CD4-positive, CD25-positive, alpha-beta regulatory T cell (primary cell): ENCODE measurements at regions not wholly inside any gene's neighbourhood (a gene's known extent, or its start where the extent isn't known, plus 50 kb on each side); places are given as distances from the start of the nearest gene placed in this dataset.

ENCODE experiments used
- ATAC-seq, 2 donors: fragments of 150-1000 bp; cut with Tn5 transposase; one replicate each; pipeline ENCODE4 v1.10.0; 2021; ENCODE audit warnings: low read depth in 2 of 2, moderate number of reproducible peaks in 2 of 2, moderate library complexity in 1 of 2
- DNase-seq, 3 donors: peaks; one replicate each; pipeline versions ENCODE4 v3.0.0 to v3.0.0-alpha.2; 2012 to 2022; ENCODE audit warnings: mixed read lengths in 1 of 3
- H3K27ac ChIP-seq: one replicate; pipeline ENCODE4 v1.7.0; 2013; ENCODE audit warnings: mild to moderate bottlenecking, low read length; ENCODE audit not compliant: insufficient read depth, poor library complexity, severe bottlenecking
- H3K27me3 ChIP-seq: one replicate; pipeline ENCODE4 v1.7.0; 2013; ENCODE audit warnings: low read length; ENCODE audit not compliant: control insufficient read depth, insufficient read depth
- H3K36me3 ChIP-seq: one replicate; pipeline ENCODE4 v1.7.0; 2013; ENCODE audit warnings: mild to moderate bottlenecking, low read length, moderate library complexity; ENCODE audit not compliant: control insufficient read depth, insufficient read depth
- H3K4me1 ChIP-seq: 2 replicates; pipeline ENCODE4 v1.7.0; 2013; ENCODE audit warnings: mild to moderate bottlenecking, low read length; ENCODE audit not compliant: insufficient read depth, control insufficient read depth, poor library complexity, severe bottlenecking
- H3K4me3 ChIP-seq: one replicate; pipeline ENCODE4 v1.7.0; 2013; ENCODE audit warnings: low read depth, mild to moderate bottlenecking, low read length, moderate library complexity
- H3K9me3 ChIP-seq, 2 experiments: 1 replicate in 1 of 2; 2 replicates in 1 of 2; pipeline ENCODE4 v1.7.0; 2013; ENCODE audit warnings: low read length in 2 of 2, mild to moderate bottlenecking in 1 of 2, moderate library complexity in 1 of 2; ENCODE audit not compliant: control insufficient read depth in 2 of 2
- H3K27ac Mint-ChIP-seq, 3 donors: one replicate each; pipeline ENCODE4 v1.8.0; 2020 to 2022; ENCODE audit warnings: mild to moderate bottlenecking in 3 of 3, mixed read lengths in 3 of 3, moderate library complexity in 2 of 3
- H3K27me3 Mint-ChIP-seq: one replicate; pipeline ENCODE4 v1.8.0; 2022; ENCODE audit warnings: mild to moderate bottlenecking, mixed read lengths
- H3K36me3 Mint-ChIP-seq: one replicate; pipeline ENCODE4 v1.8.0; 2020; ENCODE audit warnings: mixed read lengths
- H3K4me1 Mint-ChIP-seq, 4 donors: one replicate each; pipeline ENCODE4 v1.8.0; 2020 to 2022; ENCODE audit warnings: mixed read lengths in 4 of 4, mild to moderate bottlenecking in 1 of 4
- H3K4me3 Mint-ChIP-seq, 4 donors: one replicate each; pipeline ENCODE4 v1.8.0; 2020 to 2022; ENCODE audit warnings: mild to moderate bottlenecking in 4 of 4, mixed read lengths in 4 of 4, moderate library complexity in 3 of 4
- H3K9me3 Mint-ChIP-seq, 7 donors: one replicate each; pipeline ENCODE4 v1.8.0; 2020 to 2022; ENCODE audit warnings: mixed read lengths in 7 of 7, mild to moderate bottlenecking in 3 of 7, moderate library complexity in 2 of 7

- Histone ChIP-seq H3K27me3 (no peaks in the 10 kb centered on the region), H3K36me3 (no peaks in the 10 kb centered on the region), H3K4me1 (no peaks in the 10 kb centered on the region), H3K9me3 (no peaks in the 10 kb centered on the region), H3K4me3 (no peak overlapping the region), H3K27ac (no peak overlapping the region)
- DNase-seq (no peak), ATAC-seq (no peak)
- H3K4me3 Mint-ChIP-seq, result no peak overlapping the region
- H3K27me3 Mint-ChIP-seq, result no peaks in the 10 kb centered on the region
- no peak overlapping the region for H3K27ac Mint-ChIP-seq
- peaks cover 0 to 6% (median 0%) of the 10 kb centered on the region in 7 donors for H3K9me3 Mint-ChIP-seq
- H3K4me1 Mint-ChIP-seq, result no peaks in the 10 kb centered on the region
- H3K36me3 Mint-ChIP-seq, result no peaks in the 10 kb centered on the region
Observed at GRCh38 chr18:55089610-55090009, 130.3 kb upstream of the CCDC68 start.

- no peak overlapping the region for H3K27ac Mint-ChIP-seq
- Histone ChIP-seq H3K4me1 (no peaks in the 10 kb centered on the region), H3K27me3 (no peaks in the 10 kb centered on the region), H3K27ac (no peak overlapping the region), H3K4me3 (no peak overlapping the region), H3K9me3 (no peaks in the 10 kb centered on the region), H3K36me3 (no peaks in the 10 kb centered on the region)
- no peaks in the 10 kb centered on the region for H3K36me3 Mint-ChIP-seq
- no peak overlapping the region for H3K4me3 Mint-ChIP-seq
- peaks cover 0 to 6% (median 0%) of the 10 kb centered on the region in 7 donors for H3K9me3 Mint-ChIP-seq
- no peaks in the 10 kb centered on the region for H3K4me1 Mint-ChIP-seq
- H3K27me3 Mint-ChIP-seq, result no peaks in the 10 kb centered on the region
- no peak for DNase-seq
- ATAC-seq, result no peak
Observed at GRCh38 chr18:55088561-55088960, 129.3 kb upstream of the CCDC68 start.

- DNase-seq, result no peak
- H3K4me3 ChIP-seq, result no peak overlapping the region
- no peaks in the 10 kb centered on the region for H3K4me1 Mint-ChIP-seq
- H3K27ac ChIP-seq, result no peak overlapping the region
- no peaks in the 10 kb centered on the region for H3K36me3 Mint-ChIP-seq
- H3K27me3 Mint-ChIP-seq, result no peaks in the 10 kb centered on the region
- no peak overlapping the region for H3K4me3 Mint-ChIP-seq
- no peaks in the 10 kb centered on the region for H3K27me3 ChIP-seq
- H3K27ac Mint-ChIP-seq, result no peak overlapping the region
- no peaks in the 10 kb centered on the region for H3K9me3 ChIP-seq
- no peaks in the 10 kb centered on the region for H3K36me3 ChIP-seq
- ATAC-seq, result no peak
- peaks cover 0 to 3% (median 1%) of the 10 kb centered on the region in 7 donors for H3K9me3 Mint-ChIP-seq
- H3K4me1 ChIP-seq, result no peaks in the 10 kb centered on the region
Observed at GRCh38 chr18:55088000-55088401, 128.7 kb upstream of the CCDC68 start.

DNA sequence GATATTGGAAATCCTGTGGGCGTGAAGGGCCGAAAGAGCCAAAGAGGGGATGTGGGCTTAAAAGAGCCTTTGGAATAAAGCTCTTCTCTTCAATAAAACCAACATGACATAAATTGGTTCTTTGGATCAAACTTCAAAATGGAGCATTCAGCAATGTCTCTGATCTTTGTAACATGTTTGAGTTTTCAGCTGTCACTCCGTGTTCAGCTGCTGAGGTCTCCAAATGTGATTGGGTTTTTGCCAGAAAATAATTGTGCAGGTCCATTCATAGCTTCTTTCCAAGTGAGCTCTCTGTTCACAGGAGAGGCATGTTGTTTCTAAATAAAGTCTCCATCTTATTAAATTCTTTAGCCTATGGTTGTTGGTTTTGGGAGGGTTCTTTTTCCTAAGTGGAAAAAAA, 127.6 kb upstream of the CCDC68 start:
- Histone ChIP-seq H3K4me3 (no peak overlapping the region), H3K36me3 (no peaks in the 10 kb centered on the region), H3K27ac (no peak overlapping the region), H3K9me3 (no peaks in the 10 kb centered on the region), H3K27me3 (no peaks in the 10 kb centered on the region), H3K4me1 (no peaks in the 10 kb centered on the region)
- Mint-ChIP-seq H3K9me3 (peaks cover 0 to 2% (median 0%) of the 10 kb centered on the region in 7 donors), H3K4me1 (no peaks in the 10 kb centered on the region), H3K4me3 (no peak overlapping the region), H3K36me3 (no peaks in the 10 kb centered on the region), H3K27me3 (no peaks in the 10 kb centered on the region), H3K27ac (no peak overlapping the region)
- DNase-seq (no peak), ATAC-seq (no peak)

DNA sequence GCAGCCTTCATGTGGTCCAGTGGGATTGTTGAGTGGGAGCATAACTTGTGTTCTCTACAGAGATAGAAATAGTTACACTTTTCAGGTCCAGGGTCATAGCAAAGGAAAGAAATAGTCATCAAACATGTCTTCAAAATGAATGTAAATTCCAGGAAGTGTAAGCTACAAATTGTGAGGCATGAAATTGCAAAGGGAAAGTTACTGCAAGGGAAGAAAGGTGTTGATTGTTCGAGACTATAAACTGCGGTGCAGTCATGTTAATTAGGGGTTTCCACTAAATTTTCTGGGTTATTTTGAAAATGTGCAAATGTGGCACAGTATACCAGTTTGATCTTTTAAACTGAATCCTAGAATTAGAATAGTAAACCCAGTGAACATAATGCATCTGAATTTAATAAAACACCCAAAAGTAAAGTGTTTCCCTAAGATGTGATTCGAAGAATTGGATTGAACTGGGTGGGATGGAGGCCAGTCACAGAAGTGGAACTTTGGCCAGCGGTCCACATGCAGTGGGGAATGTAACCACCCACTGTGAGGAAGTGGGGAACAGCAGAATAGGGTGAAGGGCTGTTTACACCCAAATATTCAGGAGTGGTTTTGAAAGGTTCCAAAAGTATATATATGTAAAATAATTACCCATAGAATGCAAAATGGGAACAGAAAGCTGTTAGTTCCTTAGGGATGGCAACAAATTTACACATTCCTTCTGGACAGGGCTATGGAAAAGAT, 126.5 kb upstream of the CCDC68 start:
- Mint-ChIP-seq H3K4me3 (no peak overlapping the region), H3K4me1 (no peaks in the 10 kb centered on the region), H3K9me3 (peaks cover 0 to 2% (median 0%) of the 10 kb centered on the region in 7 donors), H3K27me3 (no peaks in the 10 kb centered on the region), H3K36me3 (no peaks in the 10 kb centered on the region), H3K27ac (peak overlapping the region in 1 of 3 donors; percentile 0)
- Histone ChIP-seq H3K4me3 (no peak overlapping the region), H3K9me3 (no peaks in the 10 kb centered on the region), H3K27me3 (no peaks in the 10 kb centered on the region), H3K4me1 (no peaks in the 10 kb centered on the region), H3K27ac (no peak overlapping the region), H3K36me3 (no peaks in the 10 kb centered on the region)
- ATAC-seq, result no peak
- DNase-seq, result no peak

DNA sequence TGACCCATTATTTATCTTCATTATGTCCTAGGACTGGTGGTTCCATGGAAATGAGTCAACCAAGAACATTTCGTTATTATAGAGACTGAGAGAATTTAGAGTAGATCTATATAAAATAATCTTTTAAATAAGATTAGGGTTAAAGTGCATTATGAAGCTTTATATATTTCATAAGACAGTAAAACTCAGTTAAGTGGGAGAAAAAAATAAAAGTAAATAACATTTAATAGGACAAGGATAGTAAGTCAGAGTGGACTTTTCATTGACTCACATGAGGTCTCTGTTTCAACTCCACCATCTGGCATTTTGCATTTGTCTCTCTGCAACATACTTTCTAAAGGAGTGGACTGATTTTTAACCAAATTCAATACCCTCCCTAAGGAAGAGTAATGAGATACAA, 125.3 kb upstream of the CCDC68 start:
- H3K27ac Mint-ChIP-seq, result no peak overlapping the region
- ATAC-seq (no peak), DNase-seq (no peak)
- Histone ChIP-seq H3K27ac (no peak overlapping the region), H3K4me1 (no peaks in the 10 kb centered on the region), H3K4me3 (no peak overlapping the region), H3K27me3 (no peaks in the 10 kb centered on the region), H3K9me3 (no peaks in the 10 kb centered on the region), H3K36me3 (no peaks in the 10 kb centered on the region)
- H3K4me1 Mint-ChIP-seq, result no peaks in the 10 kb centered on the region
- peaks cover 0 to 2% (median 0%) of the 10 kb centered on the region in 7 donors for H3K9me3 Mint-ChIP-seq
- H3K4me3 Mint-ChIP-seq, result no peak overlapping the region
- no peaks in the 10 kb centered on the region for H3K36me3 Mint-ChIP-seq
- no peaks in the 10 kb centered on the region for H3K27me3 Mint-ChIP-seq

GRCh38 chr18:55083461-55083860, 124.2 kb upstream of the CCDC68 start:
- Histone ChIP-seq H3K4me3 (no peak overlapping the region), H3K27me3 (no peaks in the 10 kb centered on the region), H3K36me3 (no peaks in the 10 kb centered on the region), H3K4me1 (no peaks in the 10 kb centered on the region), H3K27ac (no peak overlapping the region), H3K9me3 (no peaks in the 10 kb centered on the region)
- DNase-seq, result no peak
- Mint-ChIP-seq H3K36me3 (no peaks in the 10 kb centered on the region), H3K4me3 (no peak overlapping the region), H3K9me3 (peaks cover 0 to 2% (median 0%) of the 10 kb centered on the region in 7 donors), H3K27me3 (no peaks in the 10 kb centered on the region), H3K27ac (no peak overlapping the region), H3K4me1 (no peaks in the 10 kb centered on the region)
- no peak for ATAC-seq
